ENCODE measurements at regions not wholly inside any gene's neighbourhood (a gene's known extent, or its start where the extent isn't known, plus 50 kb on each side); places are given as distances from the start of the nearest gene placed in this dataset.

DNA sequence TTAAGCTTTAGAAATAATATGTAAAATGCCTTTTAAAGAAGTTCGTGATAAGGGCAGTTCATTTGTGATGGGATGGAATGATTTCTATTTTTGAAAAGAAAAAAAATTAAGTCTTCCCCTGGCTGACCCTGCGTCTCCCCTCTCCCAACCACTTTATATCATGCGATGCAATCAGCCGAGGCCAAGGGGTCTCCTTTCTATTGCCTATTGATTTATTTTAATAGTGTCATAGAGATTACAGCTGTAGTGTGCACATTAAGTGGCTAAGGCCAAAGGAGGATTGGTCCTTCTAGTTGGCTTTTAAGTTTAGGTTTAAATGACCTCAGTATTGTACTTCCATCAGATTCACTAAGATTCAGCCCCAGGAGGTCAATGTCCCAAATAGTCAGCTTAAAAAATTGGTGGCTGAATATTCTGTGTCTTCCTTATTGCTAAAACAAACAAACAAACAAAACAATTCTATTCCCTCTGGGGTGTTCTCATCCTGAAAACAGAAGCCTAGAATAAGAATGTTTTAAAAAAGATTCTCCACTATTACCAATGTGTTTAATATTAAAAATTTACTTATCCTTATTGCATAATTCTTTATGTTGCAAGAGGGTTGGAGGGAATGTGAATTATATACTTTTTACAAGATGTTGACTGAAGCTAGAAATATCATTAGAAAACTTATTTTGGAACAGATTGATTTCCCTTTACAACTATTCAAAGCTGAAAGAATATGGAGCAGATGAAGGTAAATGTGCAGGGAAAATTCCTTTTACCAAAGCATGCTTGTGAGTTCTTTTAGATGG is 359.1 kb downstream of the SAMD5 start:
- no peak for DNase-seq (ENCODE audit: low read depth)

DNA sequence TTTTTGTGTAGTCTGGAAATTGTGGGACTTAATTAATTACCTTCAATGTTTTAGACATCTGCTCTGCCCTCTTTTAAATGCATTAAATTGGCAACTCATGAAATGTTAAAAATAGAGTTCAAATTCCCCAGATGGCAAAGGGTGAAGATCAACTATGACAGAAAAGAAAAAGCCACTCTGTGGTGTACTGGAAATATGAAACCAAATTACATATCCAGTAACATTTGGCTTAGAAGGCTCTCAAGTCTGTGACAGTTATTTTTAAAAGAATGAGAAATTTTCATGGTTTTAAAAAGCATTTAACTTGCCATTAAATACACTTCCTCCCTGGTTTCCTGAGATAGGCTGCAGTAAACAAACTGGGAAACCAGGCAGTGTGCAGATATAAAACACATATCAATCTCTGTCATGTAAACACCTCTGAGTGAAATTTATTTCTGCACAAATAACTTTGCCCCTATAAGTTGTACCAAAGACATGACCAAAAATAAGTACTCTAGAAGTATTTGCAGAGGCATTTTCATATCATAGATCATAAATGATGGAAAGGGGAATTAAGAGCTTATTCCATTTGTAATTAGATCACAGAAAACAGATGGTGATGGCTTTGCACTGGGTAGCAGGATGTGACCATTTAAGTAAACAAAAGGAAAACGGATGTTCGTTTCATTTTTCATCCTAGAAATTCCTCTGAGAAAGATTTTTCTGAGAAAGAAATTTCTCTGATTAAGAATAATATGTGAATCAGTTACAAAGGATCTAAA is 360.1 kb downstream of the SAMD5 start:
- DNase-seq (ENCODE audit: low read depth), result no peak

DNA sequence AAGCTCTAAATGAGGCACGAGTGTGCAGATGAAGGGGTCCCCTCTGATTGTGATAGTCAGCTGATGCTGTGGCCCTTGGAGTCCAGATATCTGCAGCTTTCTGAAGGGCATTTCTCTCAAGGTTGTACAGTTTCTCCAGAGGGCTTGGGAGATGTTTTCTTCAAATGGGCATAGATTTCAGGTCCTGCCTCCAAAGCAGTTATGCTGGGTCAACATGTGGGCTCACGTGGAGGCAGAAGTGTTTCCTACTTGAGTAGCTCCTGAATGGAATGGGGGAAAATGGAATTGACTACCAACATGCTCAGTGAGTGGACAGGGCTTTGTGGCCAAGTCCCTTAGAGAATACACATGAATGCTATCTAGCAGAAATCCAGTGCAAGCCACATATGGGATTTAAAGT is 360.7 kb downstream of the SAMD5 start:
- DNase-seq (ENCODE audit: low read depth), result no peak

DNA sequence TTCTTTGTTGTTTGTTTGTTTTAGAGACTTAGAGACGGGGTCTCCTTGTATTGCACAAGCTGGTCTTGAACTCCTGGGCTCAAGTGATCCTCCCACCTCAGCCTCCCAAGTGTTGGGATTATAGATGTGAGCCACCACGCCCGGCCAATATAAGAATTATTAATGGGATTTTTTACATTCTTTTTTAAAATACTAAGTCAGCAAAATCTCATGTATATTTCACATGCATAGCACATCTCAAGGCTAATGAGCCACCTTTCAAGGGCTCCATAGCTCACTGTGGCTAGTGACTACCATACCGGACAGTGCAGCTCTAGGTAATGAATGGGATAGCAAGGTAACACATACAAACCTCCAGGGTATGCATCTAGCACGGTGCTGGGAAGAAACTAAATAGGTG is 361.4 kb downstream of the SAMD5 start:
- DNase-seq (ENCODE audit: low read depth), result no peak

DNA sequence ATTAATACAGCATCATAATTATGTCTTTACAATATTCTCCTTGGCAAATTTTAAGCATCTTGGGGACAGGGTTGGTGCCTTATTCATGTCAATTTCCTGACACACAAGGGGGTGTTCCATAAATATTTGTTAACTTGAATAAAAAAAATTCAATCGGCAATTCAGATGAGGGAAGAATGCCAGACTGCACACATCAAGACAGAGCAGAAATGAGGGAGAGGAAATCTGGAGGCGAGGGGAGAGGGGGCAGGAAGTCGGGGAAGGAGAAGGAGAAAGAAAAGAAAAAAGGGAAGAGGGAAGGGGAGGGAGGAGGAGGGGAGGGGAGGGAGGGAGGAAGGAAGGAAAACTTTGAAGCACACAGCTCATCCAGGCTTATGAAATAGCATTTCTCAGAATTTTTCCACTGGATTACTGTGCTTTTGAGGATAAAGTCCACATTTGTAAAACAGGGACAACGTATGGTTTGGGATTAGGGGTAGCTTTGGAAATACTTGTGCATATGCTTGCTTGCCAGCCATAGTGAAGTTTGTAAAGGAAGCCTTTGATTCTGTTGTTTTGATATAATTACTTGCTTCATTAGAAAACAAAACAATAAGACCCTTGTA is 362.1 kb downstream of the SAMD5 start:
- DNase-seq (ENCODE audit: low read depth), result no peak

DNA sequence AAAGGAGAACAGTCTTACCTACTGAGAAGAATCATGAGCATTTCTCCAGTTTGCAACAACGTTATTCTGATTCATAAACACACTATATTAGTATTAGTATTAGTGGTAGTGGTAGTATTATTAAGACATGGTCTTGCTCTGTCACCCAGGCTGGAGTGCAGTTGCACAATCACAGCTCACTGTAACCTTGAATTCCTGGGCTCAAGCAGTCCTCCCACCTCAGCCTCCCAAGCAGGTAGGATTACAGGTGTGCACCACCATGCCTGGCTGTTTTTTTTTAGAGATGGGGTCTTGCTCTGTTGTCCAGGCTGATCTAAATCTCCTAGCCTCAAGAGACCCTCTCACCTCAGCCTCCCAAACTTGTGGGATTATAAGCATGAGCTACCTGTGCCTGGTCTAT is 363.5 kb downstream of the SAMD5 start:
- DNase-seq (ENCODE audit: low read depth), result no peak

DNA sequence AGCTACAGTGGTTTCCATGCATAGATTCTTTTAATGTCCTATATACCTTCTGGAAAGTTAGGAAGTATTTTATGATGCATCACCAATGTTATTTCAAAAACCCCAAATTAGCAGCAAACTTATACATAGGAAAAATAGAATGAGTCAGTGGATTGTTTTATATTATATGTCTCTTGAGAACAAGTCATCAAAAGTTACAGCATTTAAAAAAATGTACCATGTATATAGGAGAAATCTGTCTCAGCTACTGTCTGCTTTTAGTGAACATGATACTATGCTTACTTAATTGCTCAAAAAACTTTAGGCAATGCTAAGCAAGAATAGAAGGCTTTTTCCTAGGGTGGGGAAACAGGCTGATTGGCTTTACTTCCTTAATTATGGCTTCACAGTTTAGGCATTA is 365.3 kb downstream of the SAMD5 start:
- DNase-seq (ENCODE audit: low read depth), result no peak

DNA sequence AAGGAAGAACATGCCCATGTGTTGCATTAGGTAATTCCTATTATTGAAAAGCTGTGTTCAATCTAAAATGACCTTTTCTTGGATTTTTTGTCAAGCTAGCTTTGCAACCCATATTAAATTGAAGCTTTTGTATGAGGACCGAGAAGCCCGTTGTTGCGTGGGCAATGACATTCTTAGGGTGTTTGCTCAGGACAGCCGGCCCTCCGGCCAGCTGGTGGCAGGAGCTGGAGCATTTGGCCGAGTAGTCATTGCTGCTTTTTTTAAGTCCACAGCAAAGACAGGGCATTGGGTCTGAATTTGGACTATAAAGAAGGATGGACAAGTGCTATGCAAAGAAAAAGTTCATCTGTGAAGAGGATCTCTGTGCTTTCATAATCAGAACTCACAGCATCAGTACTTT is 365.8 kb downstream of the SAMD5 start:
- no peak for DNase-seq (ENCODE audit: low read depth)

DNA sequence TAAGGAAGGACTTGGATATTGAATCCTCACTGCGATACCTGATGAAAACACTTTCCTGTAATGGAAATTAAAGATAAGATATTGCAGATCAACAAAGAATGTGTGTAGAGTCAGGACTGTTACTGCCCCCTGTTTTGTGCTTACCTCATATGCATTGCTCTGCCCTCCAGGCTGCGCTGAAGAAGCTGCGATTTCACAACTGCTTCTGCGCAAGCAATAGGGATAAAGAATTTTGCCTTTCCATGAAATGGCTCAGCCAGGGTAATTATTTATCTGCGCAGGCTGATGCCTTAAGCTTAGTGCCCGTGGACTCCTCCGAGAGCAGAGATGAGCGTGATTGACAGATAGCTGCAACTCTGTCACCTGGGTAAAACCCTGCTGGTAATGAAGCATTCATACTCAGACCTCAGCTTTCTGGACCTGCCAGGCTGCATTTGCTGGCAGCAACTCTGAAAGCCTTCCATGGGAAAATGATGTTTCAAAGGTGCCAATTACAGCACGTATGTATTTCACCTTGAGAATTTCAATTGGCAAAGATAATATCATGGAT is 370.6 kb downstream of the SAMD5 start:
- DNase-seq (ENCODE audit: low read depth), result no peak

DNA sequence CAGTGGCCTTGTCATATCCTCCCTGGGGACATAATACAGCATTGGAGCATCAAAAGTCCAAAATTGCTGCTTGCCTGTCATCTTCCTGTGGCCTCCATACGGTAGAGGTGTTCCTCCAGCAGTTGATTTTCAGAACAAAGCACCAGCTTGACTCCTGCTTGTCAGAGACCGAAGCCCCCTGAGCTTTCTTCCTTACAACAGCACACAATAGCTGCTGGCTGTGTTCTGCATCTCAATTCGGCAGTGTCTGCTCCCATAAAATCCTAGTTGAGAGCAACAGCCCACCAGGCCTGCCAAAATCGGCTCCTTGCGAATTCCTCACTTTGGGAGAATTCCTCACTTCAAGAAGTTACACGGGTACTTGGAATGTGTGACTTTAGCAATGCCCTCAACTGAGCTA is 372.9 kb downstream of the SAMD5 start:
- DNase-seq (ENCODE audit: low read depth), result no peak

DNA sequence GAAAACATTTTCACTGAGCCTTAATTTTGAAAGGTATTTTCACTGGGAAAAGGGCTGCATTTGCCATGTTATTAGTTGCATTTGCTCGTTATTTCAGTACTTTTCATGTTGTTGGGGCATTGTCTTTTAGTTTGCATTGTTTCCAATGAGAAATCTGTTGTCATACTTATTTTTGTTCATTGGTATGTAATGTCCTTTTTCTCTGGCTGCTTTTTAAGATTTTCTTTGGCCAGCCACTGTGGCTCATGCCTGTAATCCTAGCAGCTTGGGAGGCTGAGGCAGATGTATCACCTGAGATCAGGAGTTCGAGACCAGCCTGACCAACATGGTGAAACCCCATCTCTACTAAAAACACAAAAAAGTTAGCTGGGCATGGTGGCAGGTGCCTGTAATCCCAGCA is 379.9 kb downstream of the SAMD5 start:
- no peak for DNase-seq (ENCODE audit: low read depth)

DNA sequence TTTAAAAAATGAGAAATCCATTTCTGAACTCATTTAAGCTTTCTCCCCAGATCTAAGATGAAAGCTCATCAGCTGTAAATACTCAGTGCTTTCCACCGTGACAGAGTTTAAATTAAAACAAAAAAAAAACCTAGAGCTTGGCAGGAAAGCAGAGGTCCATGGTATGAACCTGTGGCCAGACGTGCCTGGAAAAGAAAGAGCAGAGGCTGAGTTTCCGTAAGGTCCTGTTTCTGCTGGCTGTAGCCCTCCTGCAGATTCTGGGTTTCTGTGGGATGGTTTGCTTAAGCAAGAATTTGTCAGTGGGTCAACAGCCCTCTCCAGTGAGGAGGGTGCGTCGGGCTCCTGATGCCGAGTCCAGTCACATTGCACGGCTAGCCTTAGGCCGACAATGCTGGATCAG is 383.2 kb downstream of the SAMD5 start:
- DNase-seq (ENCODE audit: low read depth), result no peak

DNA sequence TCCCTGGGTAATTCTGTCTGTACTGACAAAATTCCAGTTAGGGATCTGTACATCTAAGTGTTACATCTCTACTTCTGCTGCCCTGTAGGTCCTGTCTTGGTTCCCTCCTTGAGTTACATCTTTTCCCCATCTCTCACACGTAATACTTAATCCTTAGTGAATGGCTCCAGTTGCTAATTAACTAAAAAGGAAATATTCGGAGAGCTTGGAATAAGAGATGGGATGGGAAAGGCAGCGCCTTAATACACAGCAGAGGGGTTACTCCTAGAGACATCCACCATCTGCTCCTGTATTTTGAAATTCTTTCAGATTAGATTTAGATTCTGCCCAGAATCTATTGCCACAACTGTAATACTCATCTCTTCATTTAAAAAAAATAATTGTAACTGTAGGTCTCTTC is 384.0 kb downstream of the SAMD5 start:
- DNase-seq (ENCODE audit: low read depth), result no peak

DNA sequence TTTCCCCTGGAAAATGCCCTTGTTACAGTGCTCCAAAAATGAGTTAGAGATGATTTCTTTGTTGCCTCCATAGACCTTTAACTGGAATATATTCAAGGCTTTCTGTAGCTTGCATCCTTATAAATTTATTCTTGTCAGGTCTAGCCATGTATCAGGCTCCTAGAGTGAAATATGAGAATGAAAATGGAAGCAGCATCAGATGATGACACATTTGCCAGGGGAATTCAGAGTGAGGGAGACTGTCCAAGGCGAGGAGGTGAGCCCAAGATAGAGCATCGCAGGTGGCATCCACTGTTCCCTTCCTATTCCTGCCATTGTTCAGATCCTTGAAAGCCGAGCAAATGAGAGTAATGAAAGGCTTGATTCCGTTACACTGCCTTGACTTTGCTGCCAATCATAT is 386.8 kb downstream of the SAMD5 start:
- no peak for DNase-seq (ENCODE audit: low read depth)

DNA sequence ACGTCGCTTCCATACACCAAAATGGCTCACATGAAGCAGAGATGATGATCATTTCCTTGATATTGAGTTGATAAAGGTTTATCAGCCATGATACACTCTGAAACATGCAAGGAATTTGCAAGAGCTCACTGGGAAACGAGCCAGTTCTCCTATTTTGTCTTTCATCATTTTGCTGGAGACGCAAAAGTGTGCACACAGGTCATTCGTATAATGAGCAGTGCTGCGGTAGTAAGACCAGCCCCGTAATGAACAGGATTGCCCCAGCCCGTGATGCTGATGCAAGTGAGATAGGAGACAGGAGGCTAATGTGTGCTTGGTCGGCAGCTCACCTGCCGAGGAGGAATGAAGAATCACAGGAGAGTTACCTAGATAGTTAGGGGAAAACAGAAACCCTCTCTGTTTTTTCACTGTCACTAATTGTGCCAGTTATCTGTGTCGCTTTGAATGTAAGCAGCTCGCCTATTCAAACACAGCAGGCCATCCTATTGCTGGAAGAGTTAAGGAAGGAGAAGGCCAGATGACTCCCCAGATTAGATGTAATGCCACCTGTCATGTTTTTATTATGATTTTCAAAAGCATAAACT is 391.8 kb downstream of the SAMD5 start:
- DNase-seq (ENCODE audit: low read depth), result no peak

DNA sequence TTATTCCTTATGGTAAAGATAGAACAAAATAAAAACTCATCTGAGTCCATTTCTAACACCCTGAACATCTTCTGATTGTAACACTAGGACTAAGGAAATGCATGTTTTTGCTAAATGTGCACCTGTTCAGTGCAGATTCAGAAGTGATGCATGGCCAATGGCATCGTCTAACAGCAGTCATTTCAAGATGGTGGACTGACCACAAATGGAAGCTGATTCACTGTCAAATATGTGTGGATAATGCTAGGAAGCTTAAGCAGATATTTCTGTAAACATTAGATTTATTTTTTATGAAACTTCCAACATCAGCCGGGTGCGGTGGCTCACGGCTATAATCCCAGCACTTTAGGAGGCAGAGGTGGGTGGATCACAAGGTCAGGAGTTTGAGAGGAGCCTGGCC is 394.8 kb downstream of the SAMD5 start:
- no peak for DNase-seq (ENCODE audit: low read depth)

DNA sequence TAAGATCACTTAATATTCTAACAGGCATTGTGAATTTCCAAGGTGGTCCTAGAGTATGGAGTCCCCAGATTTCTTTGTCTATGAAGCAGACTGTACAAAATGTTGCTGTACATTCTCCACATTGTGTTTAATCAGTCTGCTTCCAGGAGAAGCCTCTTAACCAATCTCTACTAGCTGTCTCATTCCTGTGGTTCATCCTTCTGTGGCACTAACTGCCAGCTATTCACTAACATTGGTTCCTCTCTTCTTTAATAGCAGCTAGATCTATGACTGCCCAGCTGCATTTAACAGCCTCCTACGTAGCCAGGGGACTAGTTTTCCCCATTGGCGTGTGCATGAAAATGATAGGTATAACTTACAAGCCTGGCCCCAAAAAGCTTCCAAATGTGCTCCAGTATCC is 395.4 kb downstream of the SAMD5 start:
- DNase-seq (ENCODE audit: low read depth), result no peak

DNA sequence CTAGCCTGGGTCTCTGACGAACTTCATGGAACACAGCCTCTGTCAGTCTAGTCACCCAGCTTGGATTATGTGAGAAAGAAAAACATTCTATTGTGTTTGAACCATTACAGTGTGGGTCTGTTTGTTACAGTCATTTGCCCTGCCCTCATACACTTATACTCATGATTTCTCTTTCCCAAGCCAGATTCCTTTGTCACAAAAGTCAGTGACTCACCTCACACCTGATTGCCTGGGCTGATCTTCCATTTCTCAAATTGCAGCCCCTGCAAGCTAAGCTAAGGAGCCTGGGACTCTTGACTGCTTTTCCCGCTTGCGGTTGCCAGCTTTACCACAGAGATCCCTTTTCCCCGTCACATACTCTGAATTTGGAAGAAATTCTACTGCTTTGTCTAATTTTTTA is 395.9 kb downstream of the SAMD5 start:
- DNase-seq (ENCODE audit: low read depth), result no peak

DNA sequence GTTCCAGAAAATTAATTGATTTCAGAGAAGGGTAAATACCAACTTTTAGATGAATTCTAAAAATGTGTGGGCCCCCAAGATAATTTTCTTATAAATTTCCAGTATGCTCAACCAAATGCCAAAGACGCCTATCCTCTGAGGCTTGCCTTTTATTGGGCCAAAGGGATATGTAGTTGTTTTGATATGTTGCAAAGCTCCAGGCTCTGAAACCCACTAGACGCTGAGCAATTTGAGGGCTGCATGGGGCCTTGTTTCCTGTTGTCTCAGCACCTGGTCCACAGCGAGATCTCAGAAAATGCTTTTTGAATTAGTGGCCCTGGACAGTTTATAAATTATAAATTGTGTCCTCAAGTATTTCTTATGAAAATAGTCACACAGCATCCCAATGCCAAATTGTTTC is 397.2 kb downstream of the SAMD5 start:
- DNase-seq (ENCODE audit: low read depth), result no peak

DNA sequence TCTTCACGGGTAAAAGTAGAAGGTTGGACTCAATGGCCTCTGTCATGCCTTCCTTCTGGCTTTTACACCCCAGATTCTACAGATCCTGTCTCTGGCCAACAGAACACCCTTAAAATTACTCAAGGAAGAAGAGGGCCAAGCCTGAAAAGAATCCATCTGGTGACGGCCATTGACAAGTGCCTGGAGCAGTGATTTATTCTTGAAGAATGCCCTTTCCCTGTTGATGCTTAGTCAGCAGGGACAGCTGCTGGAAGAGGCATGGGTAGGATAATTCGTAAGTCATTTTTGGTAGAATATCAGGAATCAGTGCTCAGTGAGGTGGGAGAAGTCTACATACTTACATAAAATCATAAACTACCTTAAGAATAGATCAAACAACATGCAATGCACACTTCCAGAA is 397.9 kb downstream of the SAMD5 start:
- DNase-seq (ENCODE audit: low read depth), result no peak

DNA sequence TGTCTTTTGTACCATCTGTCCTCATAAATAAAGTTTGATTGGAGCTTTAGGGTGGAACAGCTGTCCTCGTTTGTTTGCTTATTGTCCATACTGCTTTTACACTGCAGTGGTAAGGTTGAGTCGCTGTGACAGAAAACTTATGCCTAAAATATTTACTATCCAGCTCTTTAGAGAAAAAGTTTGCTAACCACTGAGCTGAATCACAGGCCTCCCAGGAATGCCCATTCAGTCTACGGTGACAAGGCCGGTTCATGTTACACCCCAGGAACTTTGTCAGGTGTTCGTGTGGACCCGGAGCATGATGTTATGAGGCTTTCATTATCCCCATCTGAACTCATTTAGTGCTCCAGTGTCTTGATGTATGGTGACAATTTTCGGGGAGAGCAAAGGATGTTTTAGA is 401.1 kb downstream of the SAMD5 start:
- DNase-seq (ENCODE audit: low read depth), result no peak

DNA sequence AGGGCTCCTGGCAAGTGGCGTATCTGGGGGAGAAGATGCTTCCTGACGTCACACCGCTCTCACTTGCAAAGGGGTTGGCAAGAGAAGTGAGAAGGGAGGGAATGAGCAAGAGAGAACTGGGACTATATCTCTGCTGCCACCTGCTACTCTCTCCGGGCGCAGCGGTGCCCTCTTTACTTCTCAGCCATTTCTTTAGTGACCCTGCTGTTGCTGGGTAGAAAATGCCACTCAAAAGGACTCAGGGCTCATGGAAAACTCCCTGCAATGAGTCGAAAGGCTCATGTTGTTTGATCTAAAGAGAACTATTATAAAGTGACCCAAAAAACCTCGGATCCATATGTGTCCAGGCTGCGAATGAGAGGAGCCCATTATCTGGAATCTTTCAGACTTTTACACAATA is 401.8 kb downstream of the SAMD5 start:
- DNase-seq (ENCODE audit: low read depth), result no peak

DNA sequence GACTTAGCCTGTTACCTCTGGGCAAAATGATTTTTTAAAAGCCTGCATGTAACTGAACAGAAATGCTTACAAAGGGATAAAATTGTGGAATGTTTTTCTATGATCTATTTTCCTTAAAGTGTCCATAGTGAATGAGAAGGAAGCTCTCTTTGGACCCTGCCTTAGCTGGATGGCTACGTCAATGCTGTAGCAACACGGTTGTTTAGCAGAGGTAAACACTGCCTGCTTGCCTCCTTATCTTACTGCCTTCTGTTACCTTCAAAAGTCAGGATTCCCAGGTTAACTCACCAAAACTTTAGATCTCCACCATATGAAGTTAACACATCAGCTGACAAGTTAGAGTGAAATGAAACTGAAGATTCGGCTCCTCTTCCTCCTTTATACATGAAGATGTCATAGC is 402.6 kb downstream of the SAMD5 start:
- no peak for DNase-seq (ENCODE audit: low read depth)
